A549 (cell line): ENCODE measurements at regions not wholly inside any gene's neighbourhood (a gene's known extent, or its start where the extent isn't known, plus 50 kb on each side); places are given as distances from the start of the nearest gene placed in this dataset.

Experiments used
- CEBPB ChIP-seq, 2 experiments: fragments of >200 bp in 1 of 2; sonication (Bioruptor Twin) in 1 of 2; formaldehyde crosslinking in 1 of 2; IDR thresholded peaks; 2 replicates each; pipeline ENCODE4 v1.6.1; 2012 to 2016
- CHD2 ChIP-seq: fragments of 150-350 bp; IDR thresholded peaks from 2 replicates; pipeline ENCODE4 v1.6.1; 2014; ENCODE audit warnings: low read length; ENCODE audit not compliant: partially characterized antibody
- CTCF ChIP-seq: fragments of >200 bp; sonication (Bioruptor Twin); formaldehyde crosslinking; IDR thresholded peaks from 3 replicates; pipeline ENCODE4 v1.5.1; 2016
- E2F6 ChIP-seq: IDR thresholded peaks from 2 replicates; pipeline ENCODE4 v1.6.1; 2012; ENCODE audit warnings: low read depth, borderline replicate concordance
- HOXA7 ChIP-seq: fragments of 250-450 bp; sonication (Bioruptor Pico); IDR thresholded peaks from 2 replicates; pipeline ENCODE4 v1.5.0; 2020; ENCODE audit warnings: mild to moderate bottlenecking, moderate library complexity
- JUN ChIP-seq, 2 experiments: fragments of >200 bp; sonication (Bioruptor Twin); formaldehyde crosslinking; IDR thresholded peaks; 2 replicates in 1 of 2; 3 replicates in 1 of 2; pipeline ENCODE4 v1.6.1; 2016 to 2017
- NR3C1 ChIP-seq: fragments of >200 bp; sonication (Bioruptor Twin); formaldehyde crosslinking; IDR thresholded peaks from 3 replicates; pipeline ENCODE4 v1.6.1; 2017
- POLR2A ChIP-seq: IDR thresholded peaks from 2 replicates; pipeline ENCODE4 v1.6.1; 2012; ENCODE audit warnings: mild to moderate bottlenecking, low read length
- RAD21 ChIP-seq, 2 experiments: fragments of >200 bp in 1 of 2; sonication (Bioruptor Twin) in 1 of 2; formaldehyde crosslinking in 1 of 2; IDR thresholded peaks in 1 of 2; conservative IDR thresholded peaks in 1 of 2; 2 replicates in 1 of 2; 3 replicates in 1 of 2; pipeline ENCODE4 v1.6.1; 2012 to 2018; ENCODE audit warnings: inconsistent platforms in 1 of 2
- TF ChIP-seq, protein P1 (sequence below): fragments of 450-650 bp; IDR thresholded peaks from 2 replicates; pipeline ENCODE4 v1.6.1; 2014; ENCODE audit warnings: antibody characterized with exemption
- TF ChIP-seq, protein P2 (sequence below): fragments of 150-350 bp; IDR thresholded peaks from 2 replicates; pipeline ENCODE4 v1.6.1; 2014; ENCODE audit warnings: low read depth, mild to moderate bottlenecking, low read length
- TF ChIP-seq, protein P3 (sequence below): IDR thresholded peaks from 2 replicates; pipeline ENCODE4 v1.6.1; 2012
- TF ChIP-seq, protein P4 (sequence below): fragments of 250-450 bp; sonication (Bioruptor Pico); IDR thresholded peaks from 2 replicates; pipeline ENCODE4 v1.5.0; 2021; ENCODE audit warnings: mild to moderate bottlenecking, moderate library complexity, borderline replicate concordance

GRCh38 chr7:152587366-152587765 is 88.6 kb downstream of the XRCC2 start:
- TF ChIP-seq CTCF (no peak), POLR2A (no peak), HOXA7 (CRISPR knock-in tag) (no peak), JUN (IDR thresholded peaks at IDR 0.05) (no peak), CEBPB (IDR thresholded peaks at IDR 0.05) (no peak), RAD21 (conservative IDR thresholded peaks at IDR 0.05 in 1 of 2, IDR thresholded peaks at IDR 0.05 in 1 of 2) (no peak), E2F6 (no peak), NR3C1 (no peak), CHD2 (no peak)
- TF ChIP-seq, protein P1, sequence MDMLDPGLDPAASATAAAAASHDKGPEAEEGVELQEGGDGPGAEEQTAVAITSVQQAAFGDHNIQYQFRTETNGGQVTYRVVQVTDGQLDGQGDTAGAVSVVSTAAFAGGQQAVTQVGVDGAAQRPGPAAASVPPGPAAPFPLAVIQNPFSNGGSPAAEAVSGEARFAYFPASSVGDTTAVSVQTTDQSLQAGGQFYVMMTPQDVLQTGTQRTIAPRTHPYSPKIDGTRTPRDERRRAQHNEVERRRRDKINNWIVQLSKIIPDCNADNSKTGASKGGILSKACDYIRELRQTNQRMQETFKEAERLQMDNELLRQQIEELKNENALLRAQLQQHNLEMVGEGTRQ = no peak
- TF ChIP-seq, protein P2, sequence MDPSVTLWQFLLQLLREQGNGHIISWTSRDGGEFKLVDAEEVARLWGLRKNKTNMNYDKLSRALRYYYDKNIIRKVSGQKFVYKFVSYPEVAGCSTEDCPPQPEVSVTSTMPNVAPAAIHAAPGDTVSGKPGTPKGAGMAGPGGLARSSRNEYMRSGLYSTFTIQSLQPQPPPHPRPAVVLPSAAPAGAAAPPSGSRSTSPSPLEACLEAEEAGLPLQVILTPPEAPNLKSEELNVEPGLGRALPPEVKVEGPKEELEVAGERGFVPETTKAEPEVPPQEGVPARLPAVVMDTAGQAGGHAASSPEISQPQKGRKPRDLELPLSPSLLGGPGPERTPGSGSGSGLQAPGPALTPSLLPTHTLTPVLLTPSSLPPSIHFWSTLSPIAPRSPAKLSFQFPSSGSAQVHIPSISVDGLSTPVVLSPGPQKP = no peak
- TF ChIP-seq, protein P3, sequence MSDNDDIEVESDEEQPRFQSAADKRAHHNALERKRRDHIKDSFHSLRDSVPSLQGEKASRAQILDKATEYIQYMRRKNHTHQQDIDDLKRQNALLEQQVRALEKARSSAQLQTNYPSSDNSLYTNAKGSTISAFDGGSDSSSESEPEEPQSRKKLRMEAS = no peak
- TF ChIP-seq, protein P4, sequence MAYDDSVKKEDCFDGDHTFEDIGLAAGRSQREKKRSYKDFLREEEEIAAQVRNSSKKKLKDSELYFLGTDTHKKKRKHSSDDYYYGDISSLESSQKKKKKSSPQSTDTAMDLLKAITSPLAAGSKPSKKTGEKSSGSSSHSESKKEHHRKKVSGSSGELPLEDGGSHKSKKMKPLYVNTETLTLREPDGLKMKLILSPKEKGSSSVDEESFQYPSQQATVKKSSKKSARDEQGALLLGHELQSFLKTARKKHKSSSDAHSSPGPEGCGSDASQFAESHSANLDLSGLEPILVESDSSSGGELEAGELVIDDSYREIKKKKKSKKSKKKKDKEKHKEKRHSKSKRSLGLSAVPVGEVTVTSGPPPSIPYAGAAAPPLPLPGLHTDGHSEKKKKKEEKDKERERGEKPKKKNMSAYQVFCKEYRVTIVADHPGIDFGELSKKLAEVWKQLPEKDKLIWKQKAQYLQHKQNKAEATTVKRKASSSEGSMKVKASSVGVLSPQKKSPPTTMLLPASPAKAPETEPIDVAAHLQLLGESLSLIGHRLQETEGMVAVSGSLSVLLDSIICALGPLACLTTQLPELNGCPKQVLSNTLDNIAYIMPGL (CRISPR knock-in tag) = no peak
